GM12865 (cell line): ENCODE measurements at regions not wholly inside any gene's neighbourhood (a gene's known extent, or its start where the extent isn't known, plus 50 kb on each side); places are given as distances from the start of the nearest gene placed in this dataset.

Experiments
- DNase-seq: peaks from one replicate; pipeline ENCODE4 v3.0.0; 2010; ENCODE audit warnings: low read depth
- H3K4me3 ChIP-seq: 2 replicates; pipeline ENCODE4 v1.5.1; 2011; ENCODE audit warnings: mild to moderate bottlenecking, low read depth, low read length, control low read depth
- CTCF ChIP-seq: IDR thresholded peaks from 2 replicates; pipeline ENCODE4 v1.5.1; 2011; ENCODE audit warnings: low read length, control low read depth, low read depth, inconsistent platforms; ENCODE audit not compliant: insufficient read depth; ENCODE audit errors: missing control alignments

- no peak for DNase-seq
- no peak for TF ChIP-seq CTCF
- no peak overlapping the region for H3K4me3 ChIP-seq
These were observed 137.2 kb upstream of the WDR1 start for GRCh38 chr4:10253765-10254164.

DNA sequence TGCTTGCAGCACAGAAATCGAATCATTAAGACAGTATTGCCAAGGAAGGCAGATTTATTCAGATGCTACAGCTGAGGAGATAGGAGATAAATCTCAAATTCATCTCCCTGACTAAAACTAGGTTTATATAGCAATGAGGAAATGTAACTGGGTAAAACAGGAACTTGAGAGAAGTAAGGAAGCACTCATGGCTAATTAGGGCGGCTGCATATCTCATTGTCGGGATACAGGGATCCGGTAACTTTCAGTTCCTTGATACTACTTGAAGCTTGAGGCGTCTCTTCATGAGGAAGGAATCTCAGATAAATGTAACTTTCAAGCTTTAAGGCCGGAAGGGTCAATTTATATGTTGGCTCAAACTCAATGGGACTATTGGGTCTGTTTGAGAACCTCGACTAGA is 129.2 kb upstream of the WDR1 start:
- TF ChIP-seq CTCF, result no peak
- DNase-seq, result no peak
- no peak overlapping the region for H3K4me3 ChIP-seq

- no peak overlapping the region for H3K4me3 ChIP-seq
- no peak for TF ChIP-seq CTCF
- no peak for DNase-seq
These were observed 127.3 kb upstream of the WDR1 start for GRCh38 chr4:10243856-10244255.

DNA sequence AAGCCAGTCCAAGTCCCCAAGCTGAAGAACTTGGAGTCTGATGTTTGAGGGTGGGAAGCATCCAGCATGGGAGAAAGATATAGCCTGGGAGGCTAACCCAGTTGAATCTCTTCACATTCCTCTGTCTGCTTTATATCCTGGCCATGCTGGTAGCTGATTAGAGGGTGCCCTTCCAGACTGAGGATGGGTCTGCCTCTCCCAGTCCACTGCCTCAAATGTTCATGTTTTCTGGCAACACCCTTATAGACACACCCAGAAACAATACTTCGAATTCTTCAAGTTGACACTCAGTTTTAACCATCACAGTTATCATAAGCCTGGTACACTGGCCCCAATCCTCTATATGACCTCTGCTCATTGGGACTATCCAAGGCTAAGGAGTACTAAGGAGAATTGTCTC is 124.1 kb upstream of the WDR1 start:
- TF ChIP-seq CTCF, result no peak
- DNase-seq, result no peak
- no peak overlapping the region for H3K4me3 ChIP-seq

GRCh38 chr4:10239982-10240654 is 123.5 kb upstream of the WDR1 start:
- DNase-seq, result no peak
- no peak overlapping the region for H3K4me3 ChIP-seq
- TF ChIP-seq CTCF, result no peak

- H3K4me3 ChIP-seq, result no peak overlapping the region
- no peak for DNase-seq
- TF ChIP-seq CTCF, result no peak
These were observed 120.5 kb upstream of the WDR1 start for GRCh38 chr4:10237131-10237530.

DNA sequence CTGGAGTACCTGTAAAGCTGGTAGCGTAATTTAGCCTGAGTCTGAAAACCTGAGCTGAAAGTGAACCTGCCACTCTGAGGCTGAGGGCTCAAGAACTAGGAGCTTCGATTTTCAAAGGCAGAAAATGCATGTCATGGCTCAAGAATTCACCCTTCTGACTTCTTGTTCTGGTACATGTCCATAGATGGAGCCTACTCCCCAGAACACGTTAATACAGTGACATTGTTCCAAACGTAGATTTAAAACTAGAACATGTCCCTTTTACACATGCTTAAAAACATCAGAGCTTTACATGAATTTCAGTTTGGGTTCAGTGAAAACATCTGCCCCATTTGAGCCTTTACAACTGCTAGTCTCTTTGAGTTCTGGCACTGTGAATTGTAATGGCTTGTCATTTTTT is 115.5 kb upstream of the WDR1 start:
- H3K4me3 ChIP-seq, result no peak overlapping the region
- no peak for DNase-seq
- TF ChIP-seq CTCF, result no peak
